ENCODE measurements at regions not wholly inside any gene's neighbourhood (a gene's known extent, or its start where the extent isn't known, plus 50 kb on each side); places are given as distances from the start of the nearest gene placed in this dataset.
"Not testable (repeated sequence)": the region's sequence is repeated elsewhere in the genome, so short reads cannot be mapped to it uniquely, and the experiment has no call there.

GRCh38 chr3:155995525-155996370 is 124.6 kb upstream of the KCNAB1 start:
- H3K9me3 ChIP-seq (ENCODE audit: insufficient read depth, low read length) = no peaks in the 10 kb centered on the region
- no peak overlapping the region for H3K4me3 ChIP-seq (ENCODE audit: insufficient read depth, low read length, poor library complexity, severe bottlenecking)
- H3K27ac ChIP-seq (ENCODE audit: low read depth, low read length) = no peak overlapping the region

GRCh38 chr3:155996882-155997281 is 123.5 kb upstream of the KCNAB1 start:
- TF ChIP-seq CTCF (IDR thresholded peaks at IDR 0.05; ENCODE audit: insufficient read depth, low read length, poor library complexity, severe bottlenecking) (no peak), EZH2phosphoT487 (conservative IDR thresholded peaks at IDR 0.05; ENCODE audit: low read length) (no peak)
- Histone ChIP-seq H2AFZ (ENCODE audit: low read depth, low read length, severe bottlenecking) (no peak overlapping the region), H3K9ac (ENCODE audit: low read length) (no peak overlapping the region), H3K9me2 (replicated peaks; ENCODE audit: insufficient read depth, low read length) (no peaks in the 10 kb centered on the region), H3K4me2 (ENCODE audit: low read depth, low read length, poor library complexity, severe bottlenecking) (no peak overlapping the region), H3K79me2 (ENCODE audit: insufficient read depth, low read length) (no peaks in the 10 kb centered on the region), H3F3A (ENCODE audit: insufficient read depth) (no peaks in the 10 kb centered on the region), H3K4me3 (ENCODE audit: insufficient read depth, low read length, poor library complexity, severe bottlenecking) (no peak overlapping the region), H3K27me3 (ENCODE audit: low read length) (no peaks in the 10 kb centered on the region), H4K20me1 (ENCODE audit: low read depth, low read length) (no peaks in the 10 kb centered on the region), H3K9me3 (ENCODE audit: insufficient read depth, low read length) (no peaks in the 10 kb centered on the region), H3K27ac (ENCODE audit: low read depth, low read length) (no peak overlapping the region), H3K36me3 (ENCODE audit: low read length) (no peaks in the 10 kb centered on the region)

More at GRCh38 chr3:155995525-155996370, 124.6 kb upstream of the KCNAB1 start:
- no peaks in the 10 kb centered on the region for H3K79me2 ChIP-seq (ENCODE audit: insufficient read depth, low read length)
- no peak overlapping the region for H2AFZ ChIP-seq (ENCODE audit: low read depth, low read length, severe bottlenecking)
- no peak overlapping the region for H3K4me2 ChIP-seq (ENCODE audit: low read depth, low read length, poor library complexity, severe bottlenecking)
- no peaks in the 10 kb centered on the region for H3K9me2 ChIP-seq (replicated peaks; ENCODE audit: insufficient read depth, low read length)
- H3F3A ChIP-seq (ENCODE audit: insufficient read depth) = no peaks in the 10 kb centered on the region
- H4K20me1 ChIP-seq (ENCODE audit: low read depth, low read length) = no peaks in the 10 kb centered on the region
- no peak for TF ChIP-seq EZH2phosphoT487 (conservative IDR thresholded peaks at IDR 0.05; ENCODE audit: low read length)
- peak; percentile 17 for TF ChIP-seq CTCF (IDR thresholded peaks at IDR 0.05; ENCODE audit: insufficient read depth, low read length, poor library complexity, severe bottlenecking)
- H3K36me3 ChIP-seq (ENCODE audit: low read length) = no peaks in the 10 kb centered on the region
- H3K9ac ChIP-seq (ENCODE audit: low read length) = no peak overlapping the region
- no peaks in the 10 kb centered on the region for H3K27me3 ChIP-seq (ENCODE audit: low read length)

GRCh38 chr3:155998173-155998572 is 122.2 kb upstream of the KCNAB1 start:
- not testable (repeated sequence) for H3K4me2 ChIP-seq (ENCODE audit: low read depth, low read length, poor library complexity, severe bottlenecking); H4K20me1 ChIP-seq (ENCODE audit: low read depth, low read length); H3K9ac ChIP-seq (ENCODE audit: low read length); H3K36me3 ChIP-seq (ENCODE audit: low read length); H3K9me3 ChIP-seq (ENCODE audit: insufficient read depth, low read length); H3F3A ChIP-seq (ENCODE audit: insufficient read depth); H3K27me3 ChIP-seq (ENCODE audit: low read length); H3K4me3 ChIP-seq (ENCODE audit: insufficient read depth, low read length, poor library complexity, severe bottlenecking); H3K9me2 ChIP-seq (replicated peaks; ENCODE audit: insufficient read depth, low read length); H3K79me2 ChIP-seq (ENCODE audit: insufficient read depth, low read length); H3K27ac ChIP-seq (ENCODE audit: low read depth, low read length); H2AFZ ChIP-seq (ENCODE audit: low read depth, low read length, severe bottlenecking)

- Histone ChIP-seq H3K36me3 (ENCODE audit: low read length) (no peaks in the 10 kb centered on the region), H3K79me2 (ENCODE audit: insufficient read depth, low read length) (no peaks in the 10 kb centered on the region), H4K20me1 (ENCODE audit: low read depth, low read length) (no peaks in the 10 kb centered on the region), H2AFZ (ENCODE audit: low read depth, low read length, severe bottlenecking) (no peak overlapping the region), H3F3A (ENCODE audit: insufficient read depth) (no peaks in the 10 kb centered on the region), H3K9me3 (ENCODE audit: insufficient read depth, low read length) (no peaks in the 10 kb centered on the region), H3K9me2 (replicated peaks; ENCODE audit: insufficient read depth, low read length) (no peaks in the 10 kb centered on the region), H3K9ac (ENCODE audit: low read length) (no peak overlapping the region), H3K4me3 (ENCODE audit: insufficient read depth, low read length, poor library complexity, severe bottlenecking) (no peak overlapping the region), H3K4me2 (ENCODE audit: low read depth, low read length, poor library complexity, severe bottlenecking) (no peak overlapping the region), H3K27ac (ENCODE audit: low read depth, low read length) (no peak overlapping the region), H3K27me3 (ENCODE audit: low read length) (no peaks in the 10 kb centered on the region)
- TF ChIP-seq CTCF (IDR thresholded peaks at IDR 0.05; ENCODE audit: insufficient read depth, low read length, poor library complexity, severe bottlenecking) = no peak
- no peak for TF ChIP-seq EZH2phosphoT487 (conservative IDR thresholded peaks at IDR 0.05; ENCODE audit: low read length)
Measured at GRCh38 chr3:156005736-156006135, 114.6 kb upstream of the KCNAB1 start.

Measured in SU-DHL-6 (cell line).